H1 (cell line): ENCODE measurements at regions not wholly inside any gene's neighbourhood (a gene's known extent, or its start where the extent isn't known, plus 50 kb on each side); places are given as distances from the start of the nearest gene placed in this dataset.

ENCODE experiments used
- BRCA1 ChIP-seq: IDR thresholded peaks from 2 replicates; pipeline ENCODE4 v1.6.1; 2012; ENCODE audit warnings: low read depth, low read length, improper control_type of control experiment
- GTF2F1 ChIP-seq: IDR thresholded peaks from 2 replicates; pipeline ENCODE4 v1.6.1; 2012; ENCODE audit warnings: low read depth, low read length, improper control_type of control experiment, borderline replicate concordance

GRCh38 chr1:74818241-74818640, 85.3 kb downstream of the TYW3 start (continued):
- TF ChIP-seq BRCA1 (no peak), GTF2F1 (no peak)
